ENCODE measurements at regions not wholly inside any gene's neighbourhood (a gene's known extent, or its start where the extent isn't known, plus 50 kb on each side); places are given as distances from the start of the nearest gene placed in this dataset.

DNA sequence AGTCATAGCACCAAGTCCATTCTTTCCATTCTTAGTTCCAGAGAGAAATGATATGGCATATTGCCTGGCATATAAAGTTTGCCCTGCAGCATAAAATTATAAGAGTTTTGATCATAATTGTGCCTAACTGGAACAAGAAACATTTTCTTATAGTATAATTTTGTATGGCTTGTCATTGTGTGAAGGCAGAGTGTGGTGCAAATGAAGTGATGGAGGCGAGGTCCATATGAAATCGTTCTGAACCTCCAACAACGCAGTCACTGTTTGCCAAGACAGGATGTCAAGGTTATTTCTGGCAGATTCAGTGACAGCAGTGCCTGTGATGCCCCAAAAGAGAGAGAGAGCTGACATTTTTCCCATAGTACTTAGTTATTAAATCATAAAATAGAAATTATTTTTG, 584.0 kb downstream of the ADGRL2 start:
- TF ChIP-seq, protein P1, sequence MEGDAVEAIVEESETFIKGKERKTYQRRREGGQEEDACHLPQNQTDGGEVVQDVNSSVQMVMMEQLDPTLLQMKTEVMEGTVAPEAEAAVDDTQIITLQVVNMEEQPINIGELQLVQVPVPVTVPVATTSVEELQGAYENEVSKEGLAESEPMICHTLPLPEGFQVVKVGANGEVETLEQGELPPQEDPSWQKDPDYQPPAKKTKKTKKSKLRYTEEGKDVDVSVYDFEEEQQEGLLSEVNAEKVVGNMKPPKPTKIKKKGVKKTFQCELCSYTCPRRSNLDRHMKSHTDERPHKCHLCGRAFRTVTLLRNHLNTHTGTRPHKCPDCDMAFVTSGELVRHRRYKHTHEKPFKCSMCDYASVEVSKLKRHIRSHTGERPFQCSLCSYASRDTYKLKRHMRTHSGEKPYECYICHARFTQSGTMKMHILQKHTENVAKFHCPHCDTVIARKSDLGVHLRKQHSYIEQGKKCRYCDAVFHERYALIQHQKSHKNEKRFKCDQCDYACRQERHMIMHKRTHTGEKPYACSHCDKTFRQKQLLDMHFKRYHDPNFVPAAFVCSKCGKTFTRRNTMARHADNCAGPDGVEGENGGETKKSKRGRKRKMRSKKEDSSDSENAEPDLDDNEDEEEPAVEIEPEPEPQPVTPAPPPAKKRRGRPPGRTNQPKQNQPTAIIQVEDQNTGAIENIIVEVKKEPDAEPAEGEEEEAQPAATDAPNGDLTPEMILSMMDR (IDR thresholded peaks at IDR 0.05; ENCODE audit: low read depth, low read length, poor library complexity, severe bottlenecking), result no peak
- TF ChIP-seq EZH2phosphoT487 (IDR thresholded peaks at IDR 0.05; ENCODE audit: borderline replicate concordance, low read length), result no peak
